Natural killer cell (primary cell): ENCODE measurements at regions not wholly inside any gene's neighbourhood (a gene's known extent, or its start where the extent isn't known, plus 50 kb on each side); places are given as distances from the start of the nearest gene placed in this dataset.

Source experiments
- ATAC-seq, 3 donors: fragments of 150-1000 bp in 2 of 3; fragments of 200-7000 bp in 1 of 3; cut with Tn5 transposase; 1 replicate in 1 of 3; 2 replicates in 2 of 3; pipeline ENCODE4 v1.10.0; 2021; ENCODE audit warnings: mild to moderate bottlenecking in 2 of 3, moderate library complexity in 2 of 3
- DNase-seq, 2 donors: peaks; one replicate each; pipeline versions ENCODE4 v3.0.0 to v3.0.0-alpha.2; 2013 to 2021; ENCODE audit warnings: mixed read lengths in 1 of 2
- H3K27ac ChIP-seq: one replicate; pipeline ENCODE4 v1.5.1; 2013; ENCODE audit warnings: mild to moderate bottlenecking, low read length
- H3K27me3 ChIP-seq: one replicate; pipeline ENCODE4 v1.6.1; 2013; ENCODE audit warnings: low read length; ENCODE audit not compliant: control insufficient read depth, insufficient read depth
- H3K36me3 ChIP-seq: one replicate; pipeline ENCODE4 v1.6.1; 2013; ENCODE audit warnings: low read length; ENCODE audit not compliant: control insufficient read depth, insufficient read depth
- H3K4me1 ChIP-seq: one replicate; pipeline ENCODE4 v1.6.1; 2013; ENCODE audit warnings: low read length; ENCODE audit not compliant: control insufficient read depth, insufficient read depth
- H3K4me3 ChIP-seq: one replicate; pipeline ENCODE4 v1.5.1; 2013; ENCODE audit warnings: low read length
- H3K9me3 ChIP-seq: one replicate; pipeline ENCODE4 v1.6.1; 2013; ENCODE audit warnings: low read length; ENCODE audit not compliant: control insufficient read depth, insufficient read depth
- H3K27ac Mint-ChIP-seq, 2 donors: one replicate each; pipeline ENCODE4 v1.8.0; 2022; ENCODE audit warnings: mild to moderate bottlenecking in 2 of 2, mixed read lengths in 2 of 2, moderate library complexity in 1 of 2
- H3K27me3 Mint-ChIP-seq, 2 donors: one replicate each; pipeline ENCODE4 v1.8.0; 2022; ENCODE audit warnings: low read depth in 2 of 2, mixed read lengths in 2 of 2
- H3K36me3 Mint-ChIP-seq: one replicate; pipeline ENCODE4 v1.8.0; 2022; ENCODE audit warnings: mixed read lengths
- H3K4me1 Mint-ChIP-seq, 2 donors: one replicate each; pipeline ENCODE4 v1.8.0; 2022; ENCODE audit warnings: mixed read lengths in 2 of 2
- H3K4me3 Mint-ChIP-seq: one replicate; pipeline ENCODE4 v1.8.0; 2022; ENCODE audit warnings: mild to moderate bottlenecking, moderate library complexity, mixed read lengths
- H3K9me3 Mint-ChIP-seq, 2 donors: one replicate each; pipeline ENCODE4 v1.8.0; 2022; ENCODE audit warnings: mixed read lengths in 2 of 2
- WGBS: methylation state at CpG from one replicate; pipeline ENCODE4 v1.1.7; 2013; ENCODE audit warnings: missing lambda C conversion rate; ENCODE audit not compliant: insufficient coverage; 5-methylcytosine and 5-hydroxymethylcytosine counted together
- intact Hi-C: fragments of 100-400 bp; cut with micrococcal nuclease; formaldehyde crosslinking; loops from one replicate; pipeline ENCODE4 v1.14.2; 2022
- TF ChIP-seq, protein P1 (sequence below): fragments of 200-600 bp; IDR thresholded peaks from one replicate; pipeline ENCODE4 v1.8.0; 2022; ENCODE audit warnings: antibody characterized with exemption

GRCh38 chr14:22419620-22420019 lies 169.4 kb downstream of the DAD1 start:
- no peaks in the 10 kb centered on the region for H3K9me3 Mint-ChIP-seq
- no peak overlapping the region for H3K4me3 ChIP-seq
- no peaks in the 10 kb centered on the region for H3K27me3 Mint-ChIP-seq
- peak overlapping the region; percentile 91 to 94 for H3K27ac Mint-ChIP-seq
- no peaks in the 10 kb centered on the region for H3K36me3 Mint-ChIP-seq
- H3K4me1 Mint-ChIP-seq: peaks cover 83 to 88% of the 10 kb centered on the region in 2 donors
- intact Hi-C loops: loop anchor here (2.0 kb wide), 3 partner anchors 13 to 53 kb away; no protein-coding TSS in a partner anchor
- no peaks in the 10 kb centered on the region for H3K27me3 ChIP-seq
- peak overlapping the region; percentile 75 for H3K27ac ChIP-seq
- 92% methylated on average over 2 of the region's 3 CpGs for WGBS
- H3K9me3 ChIP-seq: no peaks in the 10 kb centered on the region
- ATAC-seq: no peak
- peak overlapping the region; percentile 76 for H3K4me3 Mint-ChIP-seq
- no peak for DNase-seq
- TF ChIP-seq, protein P1, sequence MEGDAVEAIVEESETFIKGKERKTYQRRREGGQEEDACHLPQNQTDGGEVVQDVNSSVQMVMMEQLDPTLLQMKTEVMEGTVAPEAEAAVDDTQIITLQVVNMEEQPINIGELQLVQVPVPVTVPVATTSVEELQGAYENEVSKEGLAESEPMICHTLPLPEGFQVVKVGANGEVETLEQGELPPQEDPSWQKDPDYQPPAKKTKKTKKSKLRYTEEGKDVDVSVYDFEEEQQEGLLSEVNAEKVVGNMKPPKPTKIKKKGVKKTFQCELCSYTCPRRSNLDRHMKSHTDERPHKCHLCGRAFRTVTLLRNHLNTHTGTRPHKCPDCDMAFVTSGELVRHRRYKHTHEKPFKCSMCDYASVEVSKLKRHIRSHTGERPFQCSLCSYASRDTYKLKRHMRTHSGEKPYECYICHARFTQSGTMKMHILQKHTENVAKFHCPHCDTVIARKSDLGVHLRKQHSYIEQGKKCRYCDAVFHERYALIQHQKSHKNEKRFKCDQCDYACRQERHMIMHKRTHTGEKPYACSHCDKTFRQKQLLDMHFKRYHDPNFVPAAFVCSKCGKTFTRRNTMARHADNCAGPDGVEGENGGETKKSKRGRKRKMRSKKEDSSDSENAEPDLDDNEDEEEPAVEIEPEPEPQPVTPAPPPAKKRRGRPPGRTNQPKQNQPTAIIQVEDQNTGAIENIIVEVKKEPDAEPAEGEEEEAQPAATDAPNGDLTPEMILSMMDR: no peak
- H3K4me1 ChIP-seq: peaks cover 72% of the 10 kb centered on the region
- H3K36me3 ChIP-seq: no peaks in the 10 kb centered on the region

GRCh38 chr14:22418631-22419030 lies 170.4 kb downstream of the DAD1 start:
- DNase-seq (no peak), ATAC-seq (peak; percentile 43 to 64 (median 55))
- no peaks in the 10 kb centered on the region for H3K36me3 Mint-ChIP-seq
- no peaks in the 10 kb centered on the region for H3K9me3 ChIP-seq
- H3K4me1 Mint-ChIP-seq: peaks cover 73 to 79% of the 10 kb centered on the region in 2 donors
- no peaks in the 10 kb centered on the region for H3K27me3 ChIP-seq
- H3K27ac Mint-ChIP-seq: peak overlapping the region; percentile 91 to 94
- H3K9me3 Mint-ChIP-seq: no peaks in the 10 kb centered on the region
- H3K4me1 ChIP-seq: peaks cover 67% of the 10 kb centered on the region
- peak overlapping the region; percentile 75 for H3K27ac ChIP-seq
- no peaks in the 10 kb centered on the region for H3K27me3 Mint-ChIP-seq
- H3K4me3 Mint-ChIP-seq: peak overlapping the region; percentile 78
- TF ChIP-seq, protein P1: no peak
- H3K4me3 ChIP-seq: no peak overlapping the region
- intact Hi-C loops: loop anchor here (2.0 kb wide), 3 partner anchors 14 to 54 kb away; no protein-coding TSS in a partner anchor
- 0% methylated on average over 4 of the region's 5 CpGs for WGBS
- H3K36me3 ChIP-seq: no peaks in the 10 kb centered on the region

GRCh38 chr14:22417914-22418313 lies 171.1 kb downstream of the DAD1 start:
- Histone ChIP-seq H3K4me1 (peaks cover 60% of the 10 kb centered on the region), H3K36me3 (no peaks in the 10 kb centered on the region), H3K4me3 (no peak overlapping the region), H3K27me3 (no peaks in the 10 kb centered on the region), H3K27ac (peak overlapping the region; percentile 75), H3K9me3 (no peaks in the 10 kb centered on the region)
- DNase-seq (peak in 1 of 2 donors; percentile 2), ATAC-seq (peak; percentile 22 to 39 (median 27))
- TF ChIP-seq, protein P1: no peak
- Mint-ChIP-seq H3K9me3 (no peaks in the 10 kb centered on the region), H3K36me3 (no peaks in the 10 kb centered on the region), H3K4me3 (peak overlapping the region; percentile 78), H3K27ac (peak overlapping the region; percentile 91 to 94), H3K4me1 (peaks cover 69 to 72% of the 10 kb centered on the region in 2 donors), H3K27me3 (no peaks in the 10 kb centered on the region)
- 29% methylated on average over 4 of the region's 5 CpGs for WGBS
- intact Hi-C loops: loop anchor here (2.0 kb wide), 3 partner anchors 15 to 55 kb away; no protein-coding TSS in a partner anchor

DNA sequence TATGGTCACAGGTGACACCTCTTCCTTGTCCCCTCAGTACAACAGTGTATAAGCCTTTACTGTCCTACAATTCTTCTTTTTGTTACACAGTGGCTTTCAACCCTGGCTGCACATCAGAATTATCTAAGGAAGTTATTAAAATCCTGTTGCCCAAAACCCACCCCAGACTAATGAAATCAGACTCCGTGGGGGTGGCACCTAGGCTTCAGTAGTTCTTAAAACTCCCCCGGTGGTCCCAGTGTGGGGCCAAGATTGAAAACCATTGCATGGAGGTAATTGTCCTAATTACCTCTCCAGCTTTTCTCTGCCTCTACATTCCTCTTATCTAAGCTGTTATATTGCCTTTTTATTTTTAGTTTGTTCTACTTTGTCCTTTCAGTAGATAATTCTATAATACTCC lies 172.8 kb downstream of the DAD1 start:
- H3K4me3 ChIP-seq: no peak overlapping the region
- 90% methylated on average over 2 of the region's 2 CpGs for WGBS
- H3K36me3 ChIP-seq: no peaks in the 10 kb centered on the region

More for the DNA sequence above, 172.8 kb downstream of the DAD1 start:
- H3K4me1 ChIP-seq: peaks cover 46% of the 10 kb centered on the region
- no peaks in the 10 kb centered on the region for H3K27me3 ChIP-seq
- no peaks in the 10 kb centered on the region for H3K9me3 ChIP-seq
- peak overlapping the region; percentile 39 to 94 for H3K27ac Mint-ChIP-seq
- no peaks in the 10 kb centered on the region for H3K27me3 Mint-ChIP-seq
- ATAC-seq (no peak), DNase-seq (no peak)
- no peak overlapping the region for H3K27ac ChIP-seq
- no peak overlapping the region for H3K4me3 Mint-ChIP-seq
- no peaks in the 10 kb centered on the region for H3K9me3 Mint-ChIP-seq
- H3K36me3 Mint-ChIP-seq: no peaks in the 10 kb centered on the region
- TF ChIP-seq, protein P1: no peak
- peaks cover 55 to 57% of the 10 kb centered on the region in 2 donors for H3K4me1 Mint-ChIP-seq
- intact Hi-C loops: no loop called here
